ENCODE measurements at regions not wholly inside any gene's neighbourhood (a gene's known extent, or its start where the extent isn't known, plus 50 kb on each side); places are given as distances from the start of the nearest gene placed in this dataset.
"Not testable (repeated sequence)": the region's sequence is repeated elsewhere in the genome, so short reads cannot be mapped to it uniquely, and the experiment has no call there.

- no peak for DNase-seq (ENCODE audit: low read depth)
Observed at GRCh38 chr6:84877515-84878210, 113.3 kb upstream of the TBX18 start.

- no peak for DNase-seq (ENCODE audit: low read depth)
Observed at GRCh38 chr6:84876723-84877514, 112.5 kb upstream of the TBX18 start.

GRCh38 chr6:84872996-84873723, 108.8 kb upstream of the TBX18 start:
- DNase-seq (ENCODE audit: low read depth): no peak

- DNase-seq (ENCODE audit: low read depth): no peak
Observed at GRCh38 chr6:84871925-84872324, 107.5 kb upstream of the TBX18 start.

- no peak for DNase-seq (ENCODE audit: low read depth)
Observed at GRCh38 chr6:84870672-84871071, 106.3 kb upstream of the TBX18 start.

GRCh38 chr6:84868149-84868548, 103.8 kb upstream of the TBX18 start:
- DNase-seq (ENCODE audit: low read depth): no peak

GRCh38 chr6:84867521-84867920, 103.1 kb upstream of the TBX18 start:
- peak; percentile 32 for DNase-seq (ENCODE audit: low read depth)

- no peak for DNase-seq (ENCODE audit: low read depth)
Observed at GRCh38 chr6:84866715-84867114, 102.3 kb upstream of the TBX18 start.

GRCh38 chr6:84865372-84865771, 101.0 kb upstream of the TBX18 start:
- not testable (repeated sequence) for DNase-seq (ENCODE audit: low read depth)

GRCh38 chr6:84862843-84863242, 98.4 kb upstream of the TBX18 start:
- no peak for DNase-seq (ENCODE audit: low read depth)

- no peak for DNase-seq (ENCODE audit: low read depth)
Observed at GRCh38 chr6:84860920-84861319, 96.5 kb upstream of the TBX18 start.

GRCh38 chr6:84860509-84860908, 96.1 kb upstream of the TBX18 start:
- no peak for DNase-seq (ENCODE audit: low read depth)

- DNase-seq (ENCODE audit: low read depth): no peak
Observed at GRCh38 chr6:84854811-84855400, 90.5 kb upstream of the TBX18 start.

- DNase-seq (ENCODE audit: low read depth): no peak
Observed at GRCh38 chr6:84853901-84854300, 89.5 kb upstream of the TBX18 start.

- no peak for DNase-seq (ENCODE audit: low read depth)
Observed at GRCh38 chr6:84848960-84849359, 84.6 kb upstream of the TBX18 start.

- DNase-seq (ENCODE audit: low read depth): no peak
Observed at GRCh38 chr6:84847390-84848160, 83.2 kb upstream of the TBX18 start.

- peak; percentile 81 for DNase-seq (ENCODE audit: low read depth)
Observed at GRCh38 chr6:84842525-84843166, 78.2 kb upstream of the TBX18 start.

- DNase-seq (ENCODE audit: low read depth): not testable (repeated sequence)
Observed at GRCh38 chr6:84837068-84837866, 72.9 kb upstream of the TBX18 start.

- DNase-seq (ENCODE audit: low read depth): no peak
Observed at GRCh38 chr6:84836366-84836765, 72.0 kb upstream of the TBX18 start.

GRCh38 chr6:84835340-84835739, 70.9 kb upstream of the TBX18 start:
- DNase-seq (ENCODE audit: low read depth): no peak

All from myocyte (in vitro differentiated cells).